IMR-90 (cell line): ENCODE measurements at regions not wholly inside any gene's neighbourhood (a gene's known extent, or its start where the extent isn't known, plus 50 kb on each side); places are given as distances from the start of the nearest gene placed in this dataset.

Source experiments
- ATAC-seq: fragments of 200-7000 bp; cut with Tn5 transposase; 2 replicates; pipeline ENCODE4 v1.9.1; 2020; ENCODE audit warnings: low read depth, mild to moderate bottlenecking, moderate library complexity
- BruUV-seq: library from RNA; stranded (reverse); fragments of 400-500 nt; replicated peaks from 2 replicates; lab custom pipeline; 2021; lab: Mats Ljungman, UMichigan
- CTCF ChIA-PET: fragments of 300-600 bp; formaldehyde crosslinking; extraction: SDS; loops from one replicate; lab custom pipeline; 2021; ENCODE audit warnings: antibody characterized with exemption; lab: Yijun Ruan, JAX
- POLR2A ChIA-PET: fragments of 300-600 bp; sonication (Branson Sonifier 250); formaldehyde crosslinking; loops from one replicate; lab custom pipeline; 2022; ENCODE audit warnings: antibody characterized with exemption; ENCODE audit not compliant: unreplicated experiment; lab: Charles Lee
- DNase-seq: peaks from one replicate; pipeline ENCODE4 v3.0.0; 2013
- H2AFZ ChIP-seq: replicated peaks from 2 replicates; pipeline ENCODE3; 2013; ENCODE audit warnings: low read length, mild to moderate bottlenecking; ENCODE audit not compliant: poor library complexity
- H2AK5ac ChIP-seq: 2 replicates; pipeline ENCODE4 v1.6.1; 2013; ENCODE audit warnings: low read depth, low read length, inconsistent platforms
- H2AK9ac ChIP-seq: replicated peaks from 2 replicates; pipeline ENCODE3; 2013; ENCODE audit warnings: mild to moderate bottlenecking, low read depth, low read length, moderate library complexity; ENCODE audit not compliant: poor library complexity
- H2BK120ac ChIP-seq: 2 replicates; pipeline ENCODE4 v1.6.1; 2013; ENCODE audit warnings: low read depth, low read length, inconsistent platforms
- H2BK15ac ChIP-seq: 3 replicates; pipeline ENCODE4 v1.6.1; 2013; ENCODE audit warnings: low read depth, low read length, inconsistent platforms
- H2BK20ac ChIP-seq: 2 replicates; pipeline ENCODE4 v1.6.1; 2013; ENCODE audit warnings: low read depth, mild to moderate bottlenecking, inconsistent platforms, low read length, moderate library complexity
- H2BK5ac ChIP-seq: 2 replicates; pipeline ENCODE4 v1.6.1; 2013; ENCODE audit warnings: mild to moderate bottlenecking, low read depth, low read length, inconsistent platforms; ENCODE audit not compliant: poor library complexity, severe bottlenecking
- H3K14ac ChIP-seq: replicated peaks from 2 replicates; pipeline ENCODE4 v1.6.1; 2013; ENCODE audit warnings: low read depth, low read length, inconsistent platforms
- H3K18ac ChIP-seq: 2 replicates; pipeline ENCODE4 v1.6.1; 2013; ENCODE audit warnings: low read depth, low read length, control low read depth
- H3K23ac ChIP-seq: 2 replicates; pipeline ENCODE4 v1.6.1; 2013; ENCODE audit warnings: low read depth, low read length, inconsistent platforms
- H3K27ac ChIP-seq: 2 replicates; pipeline ENCODE4 v1.5.1; 2013; ENCODE audit warnings: mild to moderate bottlenecking, control low read depth, low read length; ENCODE audit not compliant: insufficient read depth
- H3K27me3 ChIP-seq: 2 replicates; pipeline ENCODE4 v1.6.1; 2013; ENCODE audit warnings: low read length; ENCODE audit not compliant: control insufficient read depth, insufficient read depth
- H3K36me3 ChIP-seq: 2 replicates; pipeline ENCODE4 v1.6.1; 2013; ENCODE audit warnings: low read length, mixed read lengths; ENCODE audit not compliant: control insufficient read depth, insufficient read depth
- H3K4ac ChIP-seq: 2 replicates; pipeline ENCODE4 v1.6.1; 2013; ENCODE audit warnings: low read depth, low read length, inconsistent platforms
- H3K4me1 ChIP-seq: 2 replicates; pipeline ENCODE4 v1.6.1; 2013; ENCODE audit warnings: low read length, mixed read lengths; ENCODE audit not compliant: control insufficient read depth, insufficient read depth
- H3K4me2 ChIP-seq: 2 replicates; pipeline ENCODE4 v1.6.1; 2013; ENCODE audit warnings: low read depth, mild to moderate bottlenecking, control low read depth, low read length, moderate library complexity
- H3K4me3 ChIP-seq: 2 replicates; pipeline ENCODE4 v1.5.1; 2013; ENCODE audit warnings: low read depth, mild to moderate bottlenecking, control low read depth, low read length, moderate library complexity; ENCODE audit not compliant: insufficient read depth
- H3K56ac ChIP-seq: 2 replicates; pipeline ENCODE4 v1.6.1; 2013; ENCODE audit warnings: low read length, inconsistent platforms; ENCODE audit not compliant: insufficient read depth; ENCODE audit errors: extremely low read depth
- H3K79me1 ChIP-seq, 2 experiments: 2 replicates each; pipeline ENCODE4 v1.6.1; 2013; ENCODE audit warnings: low read length in 2 of 2, inconsistent platforms in 1 of 2, low read depth in 1 of 2
- H3K9ac ChIP-seq: 2 replicates; pipeline ENCODE4 v1.6.1; 2013; ENCODE audit warnings: low read depth, low read length, control low read depth
- H3K9me1 ChIP-seq: 2 replicates; pipeline ENCODE4 v1.6.1; 2013; ENCODE audit warnings: low read length, inconsistent platforms; ENCODE audit not compliant: insufficient read depth
- H3K9me3 ChIP-seq: 2 replicates; pipeline ENCODE4 v1.6.1; 2013; ENCODE audit warnings: low read length; ENCODE audit not compliant: control insufficient read depth, insufficient read depth
- H4K20me1 ChIP-seq: 2 replicates; pipeline ENCODE4 v1.6.1; 2013; ENCODE audit warnings: low read length, inconsistent platforms; ENCODE audit not compliant: insufficient read depth
- H4K5ac ChIP-seq: 2 replicates; pipeline ENCODE4 v1.6.1; 2013; ENCODE audit warnings: mild to moderate bottlenecking, low read depth, low read length, control low read depth
- H4K8ac ChIP-seq, 2 experiments: 2 replicates each; pipeline ENCODE4 v1.6.1; 2013; ENCODE audit warnings: low read depth in 2 of 2, low read length in 2 of 2, control low read depth in 1 of 2, inconsistent platforms in 1 of 2
- H4K91ac ChIP-seq: 2 replicates; pipeline ENCODE4 v1.6.1; 2013; ENCODE audit warnings: low read depth, low read length, inconsistent platforms; ENCODE audit not compliant: insufficient read depth
- CHD1 ChIP-seq: IDR thresholded peaks from 2 replicates; pipeline ENCODE4 v1.6.1; 2012; ENCODE audit warnings: low read depth, low read length, improper control_type of control experiment
- MAZ ChIP-seq: IDR thresholded peaks from 2 replicates; pipeline ENCODE4 v1.6.1; 2012; ENCODE audit warnings: low read depth, mild to moderate bottlenecking, low read length, improper control_type of control experiment, moderate library complexity, borderline replicate concordance
- NFE2L2 ChIP-seq: fragments of 150-350 bp; IDR thresholded peaks from 2 replicates; pipeline ENCODE4 v1.6.1; 2016; ENCODE audit warnings: low read depth, mild to moderate bottlenecking, low read length
- POLR2A ChIP-seq: IDR thresholded peaks from 2 replicates; pipeline ENCODE4 v1.6.1; 2012; ENCODE audit warnings: mild to moderate bottlenecking, low read depth, low read length
- RFX5 ChIP-seq: IDR thresholded peaks from 2 replicates; pipeline ENCODE4 v1.8.0; 2012; ENCODE audit warnings: low read depth, mild to moderate bottlenecking, low read length, moderate library complexity
- SMC3 ChIP-seq: fragments of 150-350 bp; IDR thresholded peaks from 2 replicates; pipeline ENCODE4 v1.6.1; 2016; ENCODE audit warnings: low read depth, mild to moderate bottlenecking, antibody characterized with exemption, low read length, moderate library complexity
- dilution Hi-C: fragments of 300-500 bp; cut with HindIII; formaldehyde crosslinking; loops from one replicate; pipeline ENCODE4 v1.14.3; 2018; ENCODE audit warnings: low sequenced_read_pairs; ENCODE audit not compliant: unreplicated experiment
- in situ Hi-C: fragments of 300-500 bp; cut with MboI; formaldehyde crosslinking; loops from 3 replicates; pipeline ENCODE4 v1.14.3; 2019; ENCODE audit warnings: low sequenced_read_pairs, inconsistent platforms, mixed read lengths
- intact Hi-C: fragments of 100-400 bp; cut with micrococcal nuclease; formaldehyde crosslinking; loops from 2 replicates; pipeline ENCODE4 v1.10.0; 2022

- no peak overlapping the region for H2BK20ac ChIP-seq
- H2BK15ac ChIP-seq, result no peak overlapping the region
- in situ Hi-C loops (no loop called here), intact Hi-C loops (loop anchor here (5.0 kb wide), 1 partner anchor 893 kb away; no protein-coding TSS in a partner anchor), dilution Hi-C loops (no loop called here)
- ChIA-PET CTCF (no interaction called here), POLR2A (no interaction called here)
- no peak for TF ChIP-seq NFE2L2
- no peak for TF ChIP-seq CHD1
- TF ChIP-seq SMC3, result no peak
- no peak for TF ChIP-seq MAZ
- TF ChIP-seq RFX5, result no peak
- no peak for TF ChIP-seq POLR2A
- no peak overlapping the region for H3K4ac ChIP-seq
- no peak overlapping the region for H3K18ac ChIP-seq
- H3K4me1 ChIP-seq, result no peaks in the 10 kb centered on the region
- no peaks in the 10 kb centered on the region for H3K9me3 ChIP-seq
- H3K14ac ChIP-seq, result no peak overlapping the region
- no peak overlapping the region for H2BK5ac ChIP-seq
- H3K79me1 ChIP-seq, result no peaks in the 10 kb centered on the region
- H2AFZ ChIP-seq, result no peak overlapping the region
- no peak overlapping the region for H4K5ac ChIP-seq
- H2AK9ac ChIP-seq, result no peak overlapping the region
- no peak overlapping the region for H3K9ac ChIP-seq
- H3K4me2 ChIP-seq, result no peak overlapping the region
- no peaks in the 10 kb centered on the region for H3K9me1 ChIP-seq
- H3K36me3 ChIP-seq, result no peaks in the 10 kb centered on the region
- no peak overlapping the region for H2BK120ac ChIP-seq
- H3K56ac ChIP-seq, result no peak overlapping the region
- BruUV-seq, result no TSS peak
- no peak overlapping the region for H3K23ac ChIP-seq
- no peak overlapping the region for H3K27ac ChIP-seq
- no peaks in the 10 kb centered on the region for H3K27me3 ChIP-seq
- DNase-seq, result peak; percentile 20
- no peak overlapping the region for H2AK5ac ChIP-seq
- ATAC-seq, result no peak
- no peak overlapping the region for H4K8ac ChIP-seq
- H4K91ac ChIP-seq, result no peak overlapping the region
- no peaks in the 10 kb centered on the region for H4K20me1 ChIP-seq
- H3K4me3 ChIP-seq, result no peak overlapping the region
Observed at GRCh38 chr5:57950616-57951228, 468.1 kb upstream of the ACTBL2 start.
